ENCODE measurements at regions not wholly inside any gene's neighbourhood (a gene's known extent, or its start where the extent isn't known, plus 50 kb on each side); places are given as distances from the start of the nearest gene placed in this dataset.
"Not testable (repeated sequence)": the region's sequence is repeated elsewhere in the genome, so short reads cannot be mapped to it uniquely, and the experiment has no call there.

DNA sequence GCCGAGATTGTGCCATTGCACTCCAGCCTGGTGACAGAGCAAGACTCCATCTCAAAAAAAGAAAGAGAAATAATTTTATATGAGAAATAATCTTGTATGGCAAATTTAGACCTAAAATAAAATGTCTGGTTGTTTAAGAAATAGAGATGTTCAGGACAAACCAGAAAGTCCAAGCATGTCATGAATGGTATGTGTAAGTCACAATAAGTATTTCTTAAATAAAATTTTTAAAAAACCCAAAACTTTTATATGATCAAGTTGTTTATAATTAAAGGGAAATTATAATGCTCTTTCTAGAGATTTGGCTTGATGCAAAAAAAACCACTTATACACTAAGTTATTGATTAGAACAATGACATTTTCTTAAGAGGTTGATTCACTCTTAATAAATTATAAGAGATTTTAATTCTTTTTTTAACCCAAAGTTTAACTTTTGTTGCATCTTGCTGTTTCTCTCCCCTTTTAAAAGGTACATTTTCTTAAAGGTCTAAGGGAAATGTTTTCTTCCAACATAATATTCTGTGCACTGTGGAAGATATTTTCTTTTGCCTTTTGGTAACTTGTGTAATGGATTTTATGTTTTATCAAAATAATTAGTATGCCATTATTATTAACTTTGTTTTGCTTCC, 105.7 kb downstream of the RTP4 start:
- peak; percentile 24 for DNase-seq (ENCODE audit: low read depth)

DNA sequence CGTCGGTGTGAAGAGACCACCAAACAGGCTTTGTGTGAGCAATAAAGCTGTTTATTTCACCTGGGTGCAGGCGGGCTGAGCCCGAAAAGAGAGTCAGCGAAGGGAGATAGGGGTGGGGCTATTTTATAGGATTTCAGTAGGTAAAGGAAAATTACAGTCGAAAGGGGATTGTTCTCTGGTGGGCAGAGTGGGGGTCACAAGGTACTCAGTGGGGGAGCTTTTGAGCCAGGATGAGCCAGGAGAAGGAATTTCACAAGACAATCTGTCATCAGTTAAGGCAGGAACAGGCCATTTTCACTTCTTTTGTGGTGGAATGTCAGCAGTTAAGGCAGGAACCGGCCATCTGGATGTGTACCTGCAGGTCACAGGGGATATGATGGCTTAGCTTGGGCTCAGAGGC, 98.1 kb downstream of the RTP4 start:
- DNase-seq (ENCODE audit: low read depth) = not testable (repeated sequence)

- DNase-seq (ENCODE audit: low read depth) = no peak
Measured at GRCh38 chr3:187465503-187465902, 97.3 kb downstream of the RTP4 start.

GRCh38 chr3:187464682-187465081, 96.5 kb downstream of the RTP4 start:
- DNase-seq (ENCODE audit: low read depth) = no peak

- DNase-seq (ENCODE audit: low read depth) = no peak
Measured at GRCh38 chr3:187458921-187459320, 90.7 kb downstream of the RTP4 start.

GRCh38 chr3:187458383-187458782, 90.2 kb downstream of the RTP4 start:
- DNase-seq (ENCODE audit: low read depth) = no peak

DNA sequence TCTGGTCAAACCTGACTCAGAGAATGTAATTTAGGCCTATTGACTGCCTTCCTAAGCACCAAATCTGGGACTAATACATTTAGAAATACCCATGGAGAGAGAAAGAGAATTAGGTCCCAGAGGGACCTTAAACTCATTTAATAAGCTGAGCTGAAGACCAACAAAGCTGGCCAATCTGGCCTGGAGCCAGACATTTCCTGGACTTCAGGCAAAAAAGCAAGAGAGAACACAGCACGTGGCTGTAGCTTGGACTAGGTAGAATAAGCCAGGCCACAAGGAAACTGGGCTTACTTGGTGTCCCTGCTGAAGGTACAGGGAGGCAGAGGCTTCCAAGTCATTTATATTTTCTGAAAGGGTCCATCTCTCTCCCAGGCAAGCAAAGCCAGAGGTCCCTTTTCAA, 88.1 kb downstream of the RTP4 start:
- DNase-seq (ENCODE audit: low read depth) = no peak

DNA sequence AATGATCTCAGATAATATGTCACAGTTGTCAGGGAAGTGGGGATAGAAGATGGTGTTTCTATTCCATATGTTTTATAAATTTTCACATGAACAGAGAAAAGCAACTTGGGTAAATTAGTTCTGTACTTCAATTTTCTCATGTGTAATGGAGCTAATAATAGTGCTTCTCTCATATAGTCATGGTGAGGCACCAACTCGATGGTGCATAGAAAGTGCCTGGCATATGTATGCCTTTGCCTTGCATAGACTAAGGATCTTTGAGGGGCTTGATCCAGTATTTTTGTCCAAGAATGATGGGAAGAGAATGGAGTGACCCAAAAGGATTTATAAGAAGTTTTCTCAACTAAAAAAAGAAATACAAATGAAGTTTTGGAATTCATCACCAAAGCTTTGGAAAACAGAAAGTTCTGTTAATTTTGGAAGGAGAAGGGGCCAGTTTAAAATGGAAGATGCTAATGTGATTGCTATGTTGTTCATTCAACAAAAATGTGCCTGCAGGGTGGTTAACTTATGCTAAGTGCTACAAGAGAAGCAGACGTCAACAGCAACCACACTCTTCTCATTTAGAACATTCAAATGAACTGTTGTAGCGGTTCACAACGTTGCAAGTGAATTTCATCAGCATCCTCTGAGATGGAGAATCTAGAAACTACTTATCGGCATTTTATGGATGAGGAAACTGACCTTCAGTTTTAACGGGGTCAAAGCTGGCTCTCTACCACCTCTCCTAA, 86.1 kb downstream of the RTP4 start:
- DNase-seq (ENCODE audit: low read depth) = no peak

DNA sequence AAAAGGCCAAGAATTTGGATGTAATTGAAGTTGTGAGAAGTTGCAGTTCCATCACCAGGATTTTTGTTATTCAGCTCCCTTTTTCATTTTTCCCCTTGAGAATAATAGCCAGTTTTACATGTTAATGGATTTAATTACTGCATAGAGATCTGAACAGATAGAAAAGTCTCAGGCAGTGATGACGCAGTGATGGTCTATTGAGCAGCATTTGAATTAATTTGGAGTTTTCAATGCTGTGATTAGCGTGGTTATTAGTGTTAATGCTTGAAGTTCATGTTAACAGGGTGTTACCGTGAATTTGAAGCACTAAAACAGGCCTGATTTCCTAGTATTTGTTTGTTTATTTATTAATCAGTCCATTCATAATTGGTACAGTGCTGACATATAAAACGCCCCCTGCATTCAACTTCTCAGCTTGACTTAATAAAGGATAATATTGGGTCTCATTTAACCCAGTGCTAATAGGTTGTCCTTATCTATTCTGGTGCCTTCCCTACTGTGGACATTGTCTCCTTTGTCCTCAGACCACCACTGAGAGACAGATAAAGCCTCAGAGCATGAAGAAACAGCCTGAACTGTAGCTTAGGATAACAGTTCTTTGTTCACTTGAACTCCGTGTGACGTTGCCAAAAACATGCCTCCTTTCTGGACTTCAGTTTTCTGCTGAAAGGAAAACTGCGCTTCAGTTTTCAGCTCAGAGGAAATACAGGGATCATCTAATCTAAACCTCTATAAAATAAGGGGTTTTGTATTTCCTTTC, 82.4 kb downstream of the RTP4 start:
- no peak for DNase-seq (ENCODE audit: low read depth)

DNA sequence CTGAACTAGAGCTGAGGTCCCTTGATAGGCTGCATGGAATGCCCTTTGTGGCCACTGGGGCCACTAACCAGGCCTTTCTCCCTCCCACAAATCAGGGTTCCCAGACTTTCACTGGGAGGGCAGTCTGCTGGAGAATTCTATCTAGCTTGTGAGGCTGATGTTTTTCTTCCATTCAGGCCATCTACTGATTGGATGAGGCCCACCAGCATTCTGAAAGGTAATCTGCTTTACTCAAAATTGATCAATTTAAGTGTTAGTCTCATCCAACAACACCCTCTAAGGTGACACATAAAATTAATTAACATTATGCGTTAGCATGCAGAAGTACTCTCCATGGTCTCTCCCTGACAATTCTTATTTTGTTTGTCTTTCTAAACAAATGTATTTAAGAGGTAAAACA, 80.5 kb downstream of the RTP4 start:
- DNase-seq (ENCODE audit: low read depth) = no peak

GRCh38 chr3:187447737-187448136, 79.6 kb downstream of the RTP4 start:
- DNase-seq (ENCODE audit: low read depth) = no peak

GRCh38 chr3:187445356-187445755, 77.2 kb downstream of the RTP4 start:
- no peak for DNase-seq (ENCODE audit: low read depth)

- no peak for DNase-seq (ENCODE audit: low read depth)
Measured at GRCh38 chr3:187434524-187434923, 66.3 kb downstream of the RTP4 start.

DNA sequence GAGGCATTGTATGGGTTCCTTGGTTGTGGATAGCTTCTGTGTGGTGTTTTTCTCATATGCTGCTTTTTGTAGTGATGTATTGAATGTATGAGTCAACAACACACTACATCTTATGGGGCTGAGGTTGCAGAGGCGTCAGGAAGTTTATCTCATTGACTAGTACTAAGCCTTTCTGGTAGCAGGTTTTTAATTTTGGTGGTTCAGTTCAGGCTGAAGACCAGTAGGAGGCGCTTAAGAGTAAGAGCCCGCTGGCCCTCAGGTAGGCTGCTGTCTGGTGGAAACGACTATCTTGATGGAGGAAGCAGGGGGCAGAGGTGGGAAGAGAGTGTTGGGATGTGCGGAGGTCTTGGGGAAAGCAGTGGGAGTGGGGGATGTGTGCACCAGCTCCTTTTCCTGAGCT, 62.4 kb downstream of the RTP4 start:
- no peak for DNase-seq (ENCODE audit: low read depth)

Measured in RPMI7951 (cell line).